Left renal cortex interstitium (tissue), 4 donors: ENCODE measurements at regions not wholly inside any gene's neighbourhood (a gene's known extent, or its start where the extent isn't known, plus 50 kb on each side); places are given as distances from the start of the nearest gene placed in this dataset.
"Not testable (repeated sequence)": the region's sequence is repeated elsewhere in the genome, so short reads cannot be mapped to it uniquely, and the experiment has no call there.

Source experiments
- DNase-seq, 4 donors: peaks; one replicate each; pipeline ENCODE4 v3.0.0-alpha.2; 2013; ENCODE audit warnings: low read depth in 4 of 4, low spot score in 2 of 4, missing footprints in 1 of 4

DNA sequence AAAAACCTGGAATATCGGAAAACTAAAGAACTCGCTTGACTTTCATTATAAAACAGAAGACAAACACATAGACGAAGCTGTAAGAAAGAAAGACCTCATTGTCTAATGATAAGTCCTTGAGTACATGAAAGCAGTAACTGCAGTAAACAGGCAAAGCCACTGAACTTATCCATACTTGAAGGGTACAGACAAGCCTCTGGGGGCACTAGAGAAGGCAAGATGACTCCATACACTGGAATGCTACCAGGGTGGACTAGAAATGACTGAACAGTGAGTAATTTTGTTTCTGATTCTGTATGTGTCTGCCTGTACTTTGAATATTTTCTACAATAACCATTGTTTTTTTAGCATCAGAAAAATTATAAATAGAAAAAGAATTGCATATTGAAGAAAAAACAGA lies 507.9 kb downstream of the UQCRFS1 start:
- no peak for DNase-seq

DNA sequence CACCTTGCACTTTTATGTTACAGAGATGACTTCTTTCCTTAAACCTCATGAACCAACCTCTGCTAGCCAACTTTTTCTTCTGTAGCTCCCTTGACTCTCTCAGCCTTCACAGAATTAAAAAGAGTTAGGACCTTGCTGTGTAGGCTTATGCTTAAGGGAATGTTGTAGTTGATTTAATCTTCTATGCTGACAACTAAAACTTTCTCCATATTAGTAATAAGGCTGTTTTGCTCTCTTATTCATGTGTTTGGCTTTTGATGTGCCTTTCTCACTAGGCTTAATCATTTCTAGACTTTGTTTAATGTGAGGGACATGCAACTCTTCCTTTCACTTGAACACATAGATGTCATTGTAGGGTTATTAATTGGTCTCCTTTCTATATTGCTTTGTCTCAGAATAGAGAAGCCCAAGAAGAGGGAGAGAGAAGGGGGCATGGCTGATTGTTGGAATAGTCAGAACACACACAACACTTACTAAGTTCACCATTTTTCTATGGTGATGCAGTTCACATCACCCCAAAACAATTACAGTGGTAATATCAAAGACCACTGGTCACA lies 509.5 kb downstream of the UQCRFS1 start:
- no peak for DNase-seq

DNA sequence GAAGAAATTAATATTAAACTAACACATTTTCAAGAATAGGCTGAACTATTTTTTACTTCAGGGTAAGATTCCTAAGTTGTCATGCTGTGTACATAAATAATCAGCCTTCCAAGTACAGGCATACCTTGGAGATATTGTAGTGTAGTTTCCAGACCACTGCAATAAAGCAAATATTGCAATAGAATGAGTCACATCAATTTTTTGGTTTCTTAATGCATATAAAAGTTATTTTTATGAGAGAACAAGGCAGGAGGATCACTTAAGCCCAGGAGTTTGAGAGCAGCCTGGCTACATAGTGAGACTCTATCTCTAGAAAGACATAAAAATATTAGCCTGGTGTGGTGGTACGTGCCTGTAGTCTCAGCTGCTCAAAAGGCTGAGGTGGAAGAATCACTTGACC lies 511.5 kb downstream of the UQCRFS1 start:
- DNase-seq: no peak

DNA sequence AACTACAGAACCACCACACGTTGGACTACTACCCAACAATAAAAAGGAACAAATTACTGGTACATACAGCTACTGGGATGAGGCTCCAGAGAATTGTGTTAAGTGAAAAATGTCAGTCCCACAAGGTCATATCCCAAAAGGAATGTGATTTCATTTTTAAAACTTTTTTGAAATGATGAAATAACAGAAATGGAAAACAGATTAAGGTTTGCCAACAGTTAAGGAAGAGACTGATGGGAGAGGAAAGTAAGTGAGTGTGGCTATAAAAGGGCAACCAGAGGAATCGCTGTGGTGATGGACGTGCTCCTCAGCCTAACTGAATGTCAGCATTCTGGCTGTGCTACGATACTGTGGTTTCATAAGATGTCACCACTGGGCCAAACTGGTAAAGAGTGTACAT lies 512.8 kb downstream of the UQCRFS1 start:
- DNase-seq: no peak

DNA sequence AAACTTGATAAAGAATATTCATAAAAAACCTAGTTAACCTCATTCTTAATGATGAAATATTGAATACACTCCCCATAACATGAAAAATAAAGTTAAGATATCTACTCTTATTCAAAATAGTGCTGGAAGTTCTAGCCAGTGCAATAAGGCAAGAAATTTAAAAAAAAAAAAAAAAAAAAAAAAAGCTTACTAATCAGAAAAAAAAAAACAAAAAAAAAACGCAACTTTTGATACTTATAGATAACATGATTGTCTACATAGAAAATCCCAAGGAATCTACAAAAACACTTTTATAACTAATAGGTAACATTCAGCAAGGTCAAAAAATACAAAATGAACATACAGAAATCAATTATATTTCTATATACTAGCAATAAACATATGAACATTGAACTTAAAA lies 515.6 kb downstream of the UQCRFS1 start:
- no peak for DNase-seq

DNA sequence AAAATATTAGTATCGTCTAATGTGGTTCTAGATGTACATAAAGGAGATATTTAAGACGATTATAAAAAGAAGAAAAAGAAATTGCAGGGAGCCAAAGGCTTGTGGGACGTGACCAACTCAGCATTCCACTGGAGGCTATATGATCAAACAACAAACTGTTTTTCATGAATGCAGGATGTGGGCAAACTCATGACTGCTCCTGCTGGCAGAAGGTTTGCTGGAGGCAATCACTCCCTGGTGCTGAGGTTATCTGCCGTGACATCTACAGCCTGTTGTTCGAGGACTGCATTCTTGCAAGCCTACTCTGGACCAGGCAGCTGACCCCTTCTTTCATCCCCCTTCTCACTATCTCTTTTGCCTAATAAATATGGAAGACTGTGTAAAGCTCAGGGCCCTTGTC lies 518.1 kb downstream of the UQCRFS1 start:
- no peak for DNase-seq

DNA sequence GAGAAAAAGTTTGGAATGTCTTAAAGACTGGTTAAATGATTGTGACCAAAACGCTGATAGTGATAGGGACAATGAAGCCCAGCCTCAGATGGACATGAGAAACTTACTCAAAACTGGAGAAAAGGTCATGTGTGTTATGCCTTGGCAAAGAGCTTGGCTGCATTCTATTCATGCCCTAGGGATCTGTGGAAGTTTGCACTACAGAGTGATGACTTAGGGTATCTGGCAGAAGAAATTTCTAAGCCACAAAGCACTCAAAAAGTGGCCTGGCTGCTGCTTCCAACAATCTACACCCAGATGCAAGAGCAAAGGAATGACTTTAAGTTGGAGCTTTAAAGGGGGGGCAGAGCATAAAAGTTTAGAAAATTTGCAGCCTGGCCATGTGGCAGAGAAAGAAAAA lies 521.3 kb downstream of the UQCRFS1 start:
- DNase-seq: no peak

DNA sequence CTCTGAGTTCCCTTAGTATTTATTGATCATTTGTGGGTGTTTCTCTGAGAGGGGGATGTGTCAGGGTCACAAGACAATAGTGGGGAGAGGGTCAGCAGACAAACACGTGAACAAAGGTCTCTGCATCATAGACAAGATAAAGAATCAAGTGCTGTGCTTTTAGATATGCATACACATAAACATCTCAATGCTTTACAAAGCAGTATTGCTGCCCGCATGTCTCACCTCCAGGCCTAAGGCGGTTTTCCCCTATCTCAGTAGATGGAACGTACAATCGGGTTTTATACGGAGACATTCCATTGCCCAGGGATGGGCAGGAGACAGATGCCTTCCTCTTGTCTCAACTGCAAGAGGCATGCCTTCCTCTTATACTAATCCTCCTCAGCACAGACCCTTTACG lies 523.5 kb downstream of the UQCRFS1 start:
- not testable (repeated sequence) for DNase-seq

DNA sequence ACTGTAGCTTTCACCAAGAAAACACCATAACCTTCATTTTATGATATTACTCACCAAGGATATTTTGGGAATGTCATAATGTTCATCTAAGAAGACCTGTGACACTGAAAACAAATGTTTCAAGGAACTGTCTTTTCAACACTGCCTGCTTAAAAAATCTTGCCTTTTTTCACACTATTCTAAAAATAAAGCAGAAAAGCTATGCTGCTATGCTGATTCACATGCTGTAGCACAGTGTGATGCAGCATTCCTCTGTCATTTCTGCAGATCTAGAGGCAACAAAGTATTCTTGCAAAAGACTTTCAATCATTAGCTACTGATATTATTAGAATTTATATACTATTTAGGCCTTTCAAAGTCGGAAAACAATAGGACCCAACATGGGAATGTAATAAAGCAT lies 525.7 kb downstream of the UQCRFS1 start:
- DNase-seq: no peak

DNA sequence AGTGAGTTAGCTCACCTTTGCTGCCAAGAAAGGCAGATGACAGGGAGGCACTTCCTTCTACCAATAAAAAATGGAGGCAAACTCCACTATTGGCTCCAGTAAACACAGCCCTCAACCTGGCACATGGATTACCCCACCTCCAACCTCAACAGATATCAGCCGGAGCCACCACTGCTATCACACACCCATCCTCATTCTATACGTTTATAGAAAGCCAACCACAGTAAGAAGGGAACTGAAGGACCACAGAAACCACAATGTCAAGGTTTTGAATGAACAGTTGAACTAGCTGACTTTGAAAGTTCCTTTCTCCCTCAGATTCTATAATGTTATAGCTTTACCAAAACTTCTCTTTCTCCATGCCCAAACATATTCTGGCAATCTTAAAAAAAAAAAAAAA lies 526.2 kb downstream of the UQCRFS1 start:
- DNase-seq: no peak

DNA sequence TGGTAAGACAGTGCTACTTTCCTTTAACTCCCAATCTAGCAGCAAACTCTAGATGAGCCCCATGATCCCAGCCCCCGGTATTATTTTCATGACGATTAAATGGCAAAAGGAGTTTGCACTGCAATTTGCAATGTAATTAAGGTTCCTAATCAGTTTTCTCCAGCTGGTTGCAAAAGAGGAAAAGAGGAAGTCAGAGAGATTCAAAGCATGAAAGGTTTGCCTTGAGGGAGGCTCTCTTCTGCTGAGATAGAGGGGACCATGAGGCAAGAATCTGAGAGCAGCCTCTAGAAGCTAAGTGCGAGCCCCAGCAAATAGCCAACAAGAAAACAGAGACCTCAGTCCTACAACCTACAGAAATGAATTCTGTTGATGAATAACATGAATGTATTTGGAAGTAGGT lies 527.1 kb downstream of the UQCRFS1 start:
- DNase-seq: no peak

DNA sequence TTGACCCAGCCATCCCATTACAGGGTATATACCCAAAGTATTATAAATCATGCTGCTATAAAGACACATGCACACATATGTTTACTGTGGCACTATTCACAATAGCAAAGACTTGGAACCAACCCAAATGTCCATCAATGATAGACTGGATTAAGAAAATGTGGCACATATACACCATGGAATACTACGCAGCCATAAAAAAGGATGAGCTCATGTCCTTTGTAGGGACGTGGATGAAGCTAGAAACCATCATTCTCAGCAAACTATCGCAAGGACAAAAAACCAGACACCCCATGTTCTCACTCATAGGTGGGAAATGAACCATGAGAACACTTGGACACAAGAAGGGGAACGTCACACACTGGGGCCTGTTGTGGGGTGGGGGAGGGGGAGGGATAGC lies 527.9 kb downstream of the UQCRFS1 start:
- not testable (repeated sequence) for DNase-seq

DNA sequence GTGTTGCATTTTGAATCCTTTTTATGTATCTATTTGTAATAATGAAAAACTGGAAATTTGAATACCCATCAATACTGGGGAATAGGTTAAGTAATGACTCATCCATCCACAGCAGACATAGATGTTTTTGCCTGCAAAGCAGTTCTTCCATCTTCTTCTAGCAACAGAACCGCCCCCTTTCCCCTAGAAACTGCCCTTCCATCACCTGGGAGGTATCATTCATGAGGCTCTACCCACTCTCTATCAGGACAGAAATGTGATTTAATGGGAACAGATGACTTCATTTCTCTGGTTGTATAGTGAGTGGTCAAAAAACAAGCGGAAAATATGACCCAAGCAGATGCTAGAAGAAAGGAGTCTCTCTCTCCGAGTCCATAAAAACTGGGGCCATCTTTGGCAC lies 532.8 kb downstream of the UQCRFS1 start:
- DNase-seq: no peak

DNA sequence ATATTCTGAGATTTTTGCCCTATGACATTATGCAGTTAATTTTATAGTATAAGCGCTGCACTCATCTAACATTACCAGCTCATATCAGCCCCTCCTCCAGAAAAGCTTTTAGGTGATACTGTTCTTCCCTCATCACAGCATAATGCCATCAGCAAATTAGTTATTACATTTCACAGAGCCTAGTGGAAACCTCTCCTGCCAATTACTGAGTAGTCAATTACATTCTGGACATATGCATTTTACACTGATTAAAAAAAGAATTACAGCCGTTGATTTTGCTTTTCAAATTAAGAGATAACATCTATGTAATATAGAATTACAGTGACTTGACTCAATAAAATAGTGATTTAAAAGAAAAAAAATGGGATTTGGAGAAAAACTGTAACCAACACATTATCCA lies 542.1 kb downstream of the UQCRFS1 start:
- DNase-seq: no peak

DNA sequence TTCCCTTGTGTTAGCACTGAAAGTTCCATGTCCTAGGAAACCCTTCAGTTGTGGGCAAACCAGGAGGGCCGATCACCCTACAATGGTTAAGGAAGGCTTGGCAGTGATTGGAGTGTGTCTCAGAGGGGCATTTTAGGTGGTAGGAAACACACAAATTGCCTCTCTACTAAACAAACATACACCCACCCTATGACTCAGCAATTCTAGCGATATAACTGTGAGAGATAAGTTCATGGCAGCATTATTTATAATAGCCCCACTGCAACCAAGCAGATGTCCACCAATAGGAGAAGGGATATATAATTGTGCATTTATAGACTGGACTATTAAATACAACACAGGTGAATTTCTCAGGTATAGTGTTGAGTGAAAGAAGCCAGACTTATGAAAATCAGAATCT lies 543.1 kb downstream of the UQCRFS1 start:
- DNase-seq: no peak

DNA sequence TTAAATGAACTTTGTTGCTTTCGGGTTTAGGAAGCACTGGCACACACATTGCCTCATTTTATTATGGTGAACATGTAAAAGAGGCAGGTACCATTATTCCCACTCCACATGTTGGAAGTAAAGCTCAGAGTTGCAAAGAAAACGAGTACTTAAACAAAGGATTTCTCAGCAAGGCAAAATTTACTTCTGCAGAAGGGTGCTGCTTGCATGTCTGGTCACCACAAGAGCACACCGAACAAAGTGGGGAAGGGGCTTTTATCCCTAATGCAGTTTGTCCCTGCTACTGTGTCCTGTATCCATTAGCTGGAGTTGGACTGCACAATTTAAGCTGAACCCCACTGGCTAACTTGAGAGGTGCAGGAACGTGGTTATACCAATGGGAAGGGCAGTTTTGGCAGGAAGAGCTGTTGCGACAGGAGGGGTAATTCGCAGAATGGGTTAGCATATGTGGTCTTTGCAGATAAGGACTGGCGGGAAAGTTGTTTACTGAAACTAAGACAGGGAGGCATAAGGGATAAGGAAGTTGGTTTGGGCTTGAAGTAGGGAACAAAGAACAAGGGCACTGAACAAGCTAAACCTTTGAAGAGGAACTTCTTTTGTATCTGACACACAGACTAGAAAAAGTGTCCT lies 545.5 kb downstream of the UQCRFS1 start:
- no peak for DNase-seq

DNA sequence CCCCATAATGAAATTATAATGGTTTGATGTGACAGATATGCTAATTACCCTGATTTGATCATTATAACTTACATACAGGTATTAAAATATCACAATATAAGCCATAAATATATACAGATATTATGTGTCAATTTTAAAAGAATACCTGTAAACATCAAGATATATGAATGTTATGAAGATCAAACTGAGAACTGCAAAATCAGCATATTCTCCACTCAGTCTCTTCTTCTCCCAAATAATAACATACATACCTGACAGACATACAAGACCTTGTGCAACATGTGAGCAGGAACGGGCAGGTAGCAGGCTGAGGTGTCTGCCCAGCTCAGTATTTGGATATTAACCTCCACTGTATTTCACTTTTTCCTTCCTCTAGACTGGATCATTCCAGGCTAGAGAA lies 547.2 kb downstream of the UQCRFS1 start:
- no peak for DNase-seq

DNA sequence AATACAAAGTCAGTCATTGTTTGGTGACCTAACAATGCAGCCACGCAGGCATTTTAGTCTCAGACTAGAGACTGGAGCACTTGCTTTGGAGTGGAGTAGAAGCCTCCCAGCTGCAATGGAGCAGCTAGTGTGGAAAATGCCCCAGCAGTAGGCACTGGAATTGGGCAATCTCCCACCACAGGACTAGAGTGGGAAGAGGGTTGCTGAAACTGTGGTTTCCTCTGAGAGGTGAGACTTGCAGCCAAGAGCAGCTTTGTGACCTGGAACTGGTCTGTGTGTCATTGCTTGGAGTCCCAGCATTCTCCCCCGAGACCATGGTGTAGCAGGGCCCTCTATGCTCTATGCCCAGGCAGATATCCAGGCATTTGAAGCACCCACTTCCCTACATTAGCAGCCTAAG lies 556.3 kb downstream of the UQCRFS1 start:
- no peak for DNase-seq

DNA sequence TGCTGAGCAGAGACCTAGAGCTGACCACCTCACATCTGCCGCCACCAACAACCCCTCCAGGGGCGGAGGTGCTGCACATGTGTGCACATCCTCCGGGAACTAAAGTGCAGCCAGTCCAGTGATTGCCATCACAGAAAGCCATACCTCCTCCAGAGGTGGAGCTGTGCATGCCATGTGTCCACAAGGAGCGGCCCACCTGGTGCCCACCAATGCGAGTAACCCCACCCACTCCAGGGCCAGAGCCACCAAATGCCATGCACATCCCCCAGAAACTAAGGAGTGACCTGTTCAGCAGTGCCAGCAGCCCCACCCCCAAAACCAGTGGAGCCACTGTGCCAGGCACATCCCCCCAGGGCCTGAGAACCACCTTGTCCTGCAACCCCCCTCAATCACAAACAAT lies 557.9 kb downstream of the UQCRFS1 start:
- no peak for DNase-seq

DNA sequence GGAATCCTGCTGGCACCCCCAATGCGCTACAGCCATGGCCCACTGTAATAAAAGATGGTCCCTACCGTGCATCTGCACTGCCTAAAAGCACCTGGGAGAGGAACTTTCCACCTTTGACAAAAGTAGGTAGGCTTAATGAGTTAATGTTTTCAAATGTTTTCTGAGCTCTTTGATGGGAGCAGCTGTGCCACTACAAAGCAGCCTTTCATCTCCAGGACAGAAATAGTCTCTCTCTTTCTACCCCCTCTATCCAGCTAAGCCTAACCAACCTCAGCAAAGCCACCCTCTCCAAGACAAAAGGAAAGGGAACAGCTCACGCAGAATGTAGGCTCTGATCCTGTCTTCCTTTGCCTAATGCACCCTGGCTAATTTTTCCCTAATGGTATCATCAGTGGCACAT lies 560.2 kb downstream of the UQCRFS1 start:
- no peak for DNase-seq

DNA sequence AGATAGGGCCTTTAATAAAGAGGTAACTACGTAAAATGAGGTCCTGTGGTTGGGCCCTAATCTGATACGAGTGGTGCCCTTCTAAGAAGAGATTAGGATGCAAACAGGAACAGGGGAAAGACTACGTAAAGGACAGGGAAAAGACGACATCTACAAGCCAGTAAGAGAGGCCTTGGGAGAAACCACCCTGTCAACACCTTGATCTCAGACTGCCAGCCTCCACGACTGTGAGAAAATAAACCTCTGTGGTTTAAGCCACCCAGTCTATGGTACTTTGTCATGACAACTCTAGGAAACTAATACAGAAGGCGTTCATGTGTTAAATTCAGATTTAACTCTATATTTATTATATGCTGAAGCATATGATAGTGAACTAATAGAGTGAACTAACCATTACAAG lies 566.3 kb downstream of the UQCRFS1 start:
- DNase-seq: no peak

DNA sequence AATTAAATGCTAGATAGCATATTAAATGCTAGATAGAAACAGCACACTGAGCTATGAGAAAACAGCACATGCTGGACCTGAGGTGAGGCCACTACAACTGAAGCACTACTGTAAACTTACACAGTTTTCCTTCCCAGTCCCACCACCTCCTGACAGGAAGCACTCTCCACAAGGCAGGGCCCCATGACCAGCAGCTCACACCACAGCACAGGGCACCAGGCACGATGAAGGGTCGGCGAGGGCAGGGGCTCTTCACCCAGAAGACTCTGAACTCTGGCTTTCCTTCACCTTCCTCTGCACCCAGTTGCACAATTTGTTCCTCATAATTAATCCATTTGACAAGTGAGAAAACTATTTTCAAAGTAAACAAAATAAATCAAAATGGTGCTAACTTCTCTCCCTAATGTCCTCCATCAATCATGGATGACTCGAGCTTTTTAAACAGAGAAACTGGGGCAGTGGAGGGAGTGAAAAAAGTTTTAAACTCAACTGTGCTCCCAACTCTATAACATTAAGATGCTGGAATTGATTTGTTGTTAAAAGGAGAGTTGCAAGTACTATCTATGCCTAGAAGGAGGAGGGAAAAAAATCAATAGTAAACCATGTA lies 568.7 kb downstream of the UQCRFS1 start:
- peak in 1 of 4 donors; percentile 6 for DNase-seq
